ENCODE measurements at regions not wholly inside any gene's neighbourhood (a gene's known extent, or its start where the extent isn't known, plus 50 kb on each side); places are given as distances from the start of the nearest gene placed in this dataset.

DNA sequence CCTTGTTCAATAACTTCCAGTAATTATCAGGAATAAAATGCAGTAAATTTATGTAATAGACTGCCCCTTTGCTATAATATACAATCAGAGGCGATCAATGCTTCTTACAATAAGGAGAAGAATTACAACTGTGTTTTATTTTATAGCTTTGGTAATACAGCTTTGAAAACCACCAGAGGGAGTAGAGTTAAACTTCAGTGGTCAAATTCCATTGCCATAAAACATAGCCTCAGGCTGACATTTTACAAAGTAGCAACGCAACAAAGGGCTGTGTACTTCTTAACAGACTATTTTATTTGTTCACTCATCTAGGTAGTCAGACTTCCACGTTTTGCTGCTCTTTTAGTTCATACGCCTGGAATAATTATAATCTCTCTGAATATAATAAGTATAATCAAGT, 58.5 kb downstream of the TEX13C start:
- no peaks in the 10 kb centered on the region for H3K36me3 ChIP-seq
- TF ChIP-seq, protein P1, sequence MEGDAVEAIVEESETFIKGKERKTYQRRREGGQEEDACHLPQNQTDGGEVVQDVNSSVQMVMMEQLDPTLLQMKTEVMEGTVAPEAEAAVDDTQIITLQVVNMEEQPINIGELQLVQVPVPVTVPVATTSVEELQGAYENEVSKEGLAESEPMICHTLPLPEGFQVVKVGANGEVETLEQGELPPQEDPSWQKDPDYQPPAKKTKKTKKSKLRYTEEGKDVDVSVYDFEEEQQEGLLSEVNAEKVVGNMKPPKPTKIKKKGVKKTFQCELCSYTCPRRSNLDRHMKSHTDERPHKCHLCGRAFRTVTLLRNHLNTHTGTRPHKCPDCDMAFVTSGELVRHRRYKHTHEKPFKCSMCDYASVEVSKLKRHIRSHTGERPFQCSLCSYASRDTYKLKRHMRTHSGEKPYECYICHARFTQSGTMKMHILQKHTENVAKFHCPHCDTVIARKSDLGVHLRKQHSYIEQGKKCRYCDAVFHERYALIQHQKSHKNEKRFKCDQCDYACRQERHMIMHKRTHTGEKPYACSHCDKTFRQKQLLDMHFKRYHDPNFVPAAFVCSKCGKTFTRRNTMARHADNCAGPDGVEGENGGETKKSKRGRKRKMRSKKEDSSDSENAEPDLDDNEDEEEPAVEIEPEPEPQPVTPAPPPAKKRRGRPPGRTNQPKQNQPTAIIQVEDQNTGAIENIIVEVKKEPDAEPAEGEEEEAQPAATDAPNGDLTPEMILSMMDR (IDR thresholded peaks at IDR 0.05; ENCODE audit: low read depth, low read length), result no peak
- DNase-seq, result no peak

DNA sequence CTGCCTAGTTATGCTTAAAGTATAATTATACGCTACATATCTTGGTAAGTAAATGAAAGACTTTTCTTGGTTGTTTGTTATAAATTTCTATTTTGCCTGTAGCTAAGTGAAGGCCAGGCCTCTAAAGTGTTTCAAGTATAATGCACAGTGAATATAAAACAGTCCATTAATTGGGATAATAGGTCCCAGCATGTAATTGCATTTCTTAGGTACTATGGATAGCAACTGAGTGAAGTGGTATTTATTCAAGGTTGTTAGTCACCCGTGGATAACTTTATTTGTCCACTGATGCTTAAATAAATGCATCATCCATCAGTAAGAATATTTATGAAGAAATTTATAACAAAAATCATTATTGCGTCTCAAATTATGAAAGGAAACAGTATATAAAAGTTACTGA, 59.1 kb downstream of the TEX13C start:
- DNase-seq, result no peak
- Histone ChIP-seq H3K27me3 (no peaks in the 10 kb centered on the region), H3K36me3 (no peaks in the 10 kb centered on the region), H3K4me1 (no peaks in the 10 kb centered on the region), H3K4me3 (ENCODE audit: low read depth, low read length) (no peak overlapping the region), H3K9me3 (no peaks in the 10 kb centered on the region)
- TF ChIP-seq, protein P1 (IDR thresholded peaks at IDR 0.05; ENCODE audit: low read depth, low read length), result no peak

More for the DNA sequence above, 58.5 kb downstream of the TEX13C start:
- Histone ChIP-seq H3K4me3 (ENCODE audit: low read depth, low read length) (no peak overlapping the region), H3K9me3 (no peaks in the 10 kb centered on the region), H3K27me3 (no peaks in the 10 kb centered on the region), H3K4me1 (no peaks in the 10 kb centered on the region)

DNA sequence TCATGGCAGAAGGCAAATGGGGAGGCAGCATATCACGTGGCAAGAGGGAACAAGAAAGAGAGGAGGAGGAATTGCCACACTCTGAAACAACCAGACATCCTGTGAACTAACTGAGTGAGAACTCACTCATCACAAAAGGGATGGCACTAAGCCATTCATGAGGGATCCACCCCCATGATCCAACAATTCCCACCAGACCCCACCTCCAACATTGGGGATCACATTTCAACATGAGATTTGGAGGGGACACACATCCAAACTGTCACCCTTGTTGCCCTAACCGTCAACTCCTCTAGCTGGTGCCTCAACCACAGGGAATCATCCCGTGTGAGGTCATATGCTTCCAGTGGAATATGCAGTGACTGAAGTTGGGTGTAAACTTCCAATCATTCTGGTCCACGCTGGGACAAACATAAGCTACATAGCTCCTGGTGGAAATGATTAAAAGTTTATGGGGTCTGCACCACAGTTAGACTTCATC, 62.5 kb downstream of the TEX13C start:
- Histone ChIP-seq H3K9me3 (no peaks in the 10 kb centered on the region), H3K27me3 (no peaks in the 10 kb centered on the region), H3K4me3 (ENCODE audit: low read depth, low read length) (no peak overlapping the region), H3K4me1 (no peaks in the 10 kb centered on the region), H3K36me3 (no peaks in the 10 kb centered on the region)
- no peak for DNase-seq
- TF ChIP-seq, protein P1 (IDR thresholded peaks at IDR 0.05; ENCODE audit: low read depth, low read length), result no peak

DNA sequence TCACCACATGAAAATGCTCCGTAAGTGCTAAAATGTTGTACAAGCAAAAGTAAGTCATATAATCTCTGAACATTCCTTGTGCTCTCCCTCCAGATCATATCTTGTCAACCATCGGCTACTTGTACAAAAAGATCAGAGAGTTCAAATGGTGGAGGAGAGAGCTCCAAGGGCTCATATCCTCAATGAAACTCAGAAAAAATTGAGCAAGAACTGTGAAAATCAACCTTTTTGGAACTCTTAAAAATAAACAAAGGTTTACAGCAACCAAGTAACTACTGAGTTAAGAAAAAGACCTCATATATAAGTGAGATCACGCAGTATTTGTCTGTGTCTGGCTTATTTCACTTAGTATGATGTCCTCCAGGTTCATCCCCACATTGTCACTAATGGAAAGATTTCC, 63.2 kb downstream of the TEX13C start:
- no peak overlapping the region for H3K4me3 ChIP-seq (ENCODE audit: low read depth, low read length)
- no peaks in the 10 kb centered on the region for H3K36me3 ChIP-seq
- no peak for DNase-seq
- H3K4me1 ChIP-seq, result no peaks in the 10 kb centered on the region
- TF ChIP-seq, protein P1 (IDR thresholded peaks at IDR 0.05; ENCODE audit: low read depth, low read length), result no peak
- H3K27me3 ChIP-seq, result no peaks in the 10 kb centered on the region
- H3K9me3 ChIP-seq, result no peaks in the 10 kb centered on the region

DNA sequence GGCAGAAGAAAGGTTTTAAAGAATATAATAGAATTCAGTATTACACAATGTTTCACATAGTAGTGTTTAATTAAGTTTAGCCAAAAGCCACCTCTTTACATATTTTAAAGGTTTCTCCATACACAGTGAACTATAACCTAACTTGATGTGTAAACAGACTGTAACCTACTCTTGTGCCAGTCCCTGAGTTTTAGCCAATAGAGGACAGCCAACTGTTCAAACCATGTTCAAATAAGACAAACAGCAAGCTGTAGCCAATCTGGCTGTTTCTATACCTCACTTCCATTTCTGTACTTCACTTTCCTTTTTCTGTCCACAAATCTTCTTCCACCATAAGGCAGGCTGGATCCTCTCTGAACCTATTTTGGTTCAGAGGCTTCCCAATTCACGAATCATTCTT, 65.2 kb downstream of the TEX13C start:
- Histone ChIP-seq H3K27me3 (no peaks in the 10 kb centered on the region), H3K36me3 (no peaks in the 10 kb centered on the region), H3K4me1 (no peaks in the 10 kb centered on the region), H3K4me3 (ENCODE audit: low read depth, low read length) (no peak overlapping the region), H3K9me3 (no peaks in the 10 kb centered on the region)
- TF ChIP-seq, protein P1 (IDR thresholded peaks at IDR 0.05; ENCODE audit: low read depth, low read length), result no peak
- no peak for DNase-seq

DNA sequence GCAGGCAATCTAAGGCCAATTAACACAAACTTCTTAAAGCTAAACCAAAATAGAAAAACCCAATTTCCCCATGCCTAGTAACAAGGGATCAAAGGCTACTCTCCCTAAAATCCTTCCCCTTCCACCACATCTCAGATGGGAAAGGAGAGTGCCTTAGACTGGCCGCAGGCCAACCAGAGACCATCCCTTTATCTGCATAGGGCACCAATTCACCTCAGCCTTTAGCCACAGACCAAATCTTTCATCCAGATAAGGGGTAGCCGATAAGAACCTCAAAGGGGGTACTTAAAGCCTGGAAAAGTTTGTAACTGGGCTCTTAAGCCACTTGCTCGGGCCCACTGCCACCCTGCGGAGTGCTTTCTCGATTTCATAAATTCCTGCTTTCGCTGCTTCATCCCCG, 68.3 kb downstream of the TEX13C start:
- no peaks in the 10 kb centered on the region for H3K4me1 ChIP-seq
- H3K4me3 ChIP-seq (ENCODE audit: low read depth, low read length), result no peak overlapping the region
- DNase-seq, result no peak
- TF ChIP-seq, protein P1 (IDR thresholded peaks at IDR 0.05; ENCODE audit: low read depth, low read length), result no peak
- no peaks in the 10 kb centered on the region for H3K9me3 ChIP-seq
- no peaks in the 10 kb centered on the region for H3K27me3 ChIP-seq
- H3K36me3 ChIP-seq, result no peaks in the 10 kb centered on the region

Data from BE2C (cell line).